Activated CD4-positive, alpha-beta T cell treated with anti-CD3 and anti-CD28 coated beads for 1 hour (primary cell): ENCODE measurements at regions not wholly inside any gene's neighbourhood (a gene's known extent, or its start where the extent isn't known, plus 50 kb on each side); places are given as distances from the start of the nearest gene placed in this dataset.

ENCODE experiments used
- DNase-seq: peaks from one replicate; pipeline ENCODE4 v3.0.0-alpha.2; 2020

- DNase-seq, result no peak
These were observed 163.5 kb downstream of the AACS start for GRCh38 chr12:125228519-125229260.

- no peak for DNase-seq
These were observed 164.8 kb downstream of the AACS start for GRCh38 chr12:125229878-125230530.

GRCh38 chr12:125233319-125233718, 168.1 kb downstream of the AACS start:
- DNase-seq, result no peak

- no peak for DNase-seq
These were observed 174.3 kb downstream of the AACS start for GRCh38 chr12:125239563-125239962.

GRCh38 chr12:125240717-125241116, 175.5 kb downstream of the AACS start:
- no peak for DNase-seq

GRCh38 chr12:125243811-125244210, 178.6 kb downstream of the AACS start:
- DNase-seq, result no peak

- DNase-seq, result no peak
These were observed 179.1 kb downstream of the AACS start for GRCh38 chr12:125244338-125244737.

- no peak for DNase-seq
These were observed 180.6 kb downstream of the AACS start for GRCh38 chr12:125245581-125246557.

- no peak for DNase-seq
These were observed 182.2 kb downstream of the AACS start for GRCh38 chr12:125247477-125247876.

- DNase-seq, result no peak
These were observed 184.0 kb downstream of the AACS start for GRCh38 chr12:125249066-125249824.

GRCh38 chr12:125249932-125250331, 184.7 kb downstream of the AACS start:
- no peak for DNase-seq

- DNase-seq, result no peak
These were observed 189.0 kb downstream of the AACS start for GRCh38 chr12:125254236-125254635.

GRCh38 chr12:125254856-125255255, 189.6 kb downstream of the AACS start:
- DNase-seq, result no peak

- DNase-seq, result no peak
These were observed 190.8 kb downstream of the AACS start for GRCh38 chr12:125255935-125256633.

- no peak for DNase-seq
These were observed 191.3 kb downstream of the AACS start for GRCh38 chr12:125256634-125256936.

- no peak for DNase-seq
These were observed 194.1 kb downstream of the AACS start for GRCh38 chr12:125259178-125259867.

GRCh38 chr12:125262851-125263250, 197.6 kb downstream of the AACS start:
- DNase-seq, result no peak

- DNase-seq, result no peak
These were observed 198.2 kb downstream of the AACS start for GRCh38 chr12:125263385-125263784.

- no peak for DNase-seq
These were observed 201.9 kb downstream of the AACS start for GRCh38 chr12:125267114-125267513.

GRCh38 chr12:125269276-125269675, 204.0 kb downstream of the AACS start:
- DNase-seq, result no peak

- DNase-seq, result no peak
These were observed 206.7 kb downstream of the AACS start for GRCh38 chr12:125271892-125272291.
